PFSK-1 (cell line): ENCODE measurements at regions not wholly inside any gene's neighbourhood (a gene's known extent, or its start where the extent isn't known, plus 50 kb on each side); places are given as distances from the start of the nearest gene placed in this dataset.

Experiments used
- FOXP2 ChIP-seq: optimal IDR thresholded peaks from 2 replicates; pipeline ENCODE3; 2011; ENCODE audit warnings: borderline replicate concordance, control low read depth, inconsistent platforms; ENCODE audit not compliant: insufficient read depth; ENCODE audit errors: extremely low read length, extremely low read depth
- POLR2AphosphoS5 ChIP-seq: IDR thresholded peaks from 2 replicates; pipeline ENCODE4 v1.6.1; 2012; ENCODE audit warnings: low read depth, mild to moderate bottlenecking, control low read depth, low read length, moderate library complexity
- REST ChIP-seq, 2 experiments: IDR thresholded peaks; 2 replicates each; pipeline versions ENCODE4 v1.6.1 to v1.8.0; 2011 to 2012; ENCODE audit warnings: low read depth in 2 of 2, low read length in 2 of 2, control low read depth in 1 of 2, inconsistent platforms in 1 of 2, mild to moderate bottlenecking in 1 of 2, moderate library complexity in 1 of 2; ENCODE audit not compliant: insufficient read depth in 1 of 2
- SIN3A ChIP-seq: IDR thresholded peaks from 2 replicates; pipeline ENCODE4 v1.6.1; 2012; ENCODE audit warnings: mild to moderate bottlenecking, low read length, moderate library complexity, borderline replicate concordance; ENCODE audit not compliant: insufficient read depth
- TAF1 ChIP-seq: IDR thresholded peaks from 2 replicates; pipeline ENCODE4 v1.6.1; 2012; ENCODE audit warnings: low read length, control low read depth, borderline replicate concordance; ENCODE audit not compliant: insufficient read depth

- TF ChIP-seq SIN3A (no peak), FOXP2 (no peak), TAF1 (no peak), POLR2AphosphoS5 (no peak), REST (IDR thresholded peaks at IDR 0.05; ENCODE audit: insufficient read depth in 1 of 2, low read depth in 2 of 2, low read length in 2 of 2) (no peak)
Measured at GRCh38 chr13:81314461-81314860, 973.5 kb upstream of the SPRY2 start.

DNA sequence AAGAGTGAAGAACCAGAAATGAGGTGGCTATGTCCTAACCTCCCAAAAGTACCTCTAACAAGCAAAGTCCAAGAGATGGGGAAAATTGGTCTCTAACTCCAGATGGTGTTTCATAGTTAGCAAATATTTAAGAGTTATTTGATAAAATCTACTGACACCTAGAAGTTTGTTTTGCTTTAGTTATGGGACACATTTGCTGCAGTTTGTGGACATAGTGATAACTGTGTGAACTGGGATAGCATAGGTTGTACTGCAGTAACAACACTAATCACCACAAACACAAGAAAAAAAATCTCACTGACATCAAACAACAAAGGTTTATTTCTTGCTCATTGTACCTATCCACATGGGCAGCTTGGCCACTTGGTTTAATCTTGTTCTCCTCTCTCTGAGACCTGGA is 965.0 kb upstream of the SPRY2 start:
- no peak for TF ChIP-seq SIN3A
- TF ChIP-seq FOXP2 = no peak
- no peak for TF ChIP-seq REST (IDR thresholded peaks at IDR 0.05; ENCODE audit: insufficient read depth in 1 of 2, low read depth in 2 of 2, low read length in 2 of 2)
- no peak for TF ChIP-seq POLR2AphosphoS5
- TF ChIP-seq TAF1 = no peak

- TF ChIP-seq FOXP2 = no peak
- TF ChIP-seq SIN3A = no peak
- no peak for TF ChIP-seq POLR2AphosphoS5
- TF ChIP-seq TAF1 = no peak
- no peak for TF ChIP-seq REST (IDR thresholded peaks at IDR 0.05; ENCODE audit: insufficient read depth in 1 of 2, low read depth in 2 of 2, low read length in 2 of 2)
Measured at GRCh38 chr13:81304121-81304659, 963.3 kb upstream of the SPRY2 start.

- TF ChIP-seq POLR2AphosphoS5 (no peak), REST (IDR thresholded peaks at IDR 0.05; ENCODE audit: insufficient read depth in 1 of 2, low read depth in 2 of 2, low read length in 2 of 2) (no peak), SIN3A (no peak), FOXP2 (no peak), TAF1 (no peak)
Measured at GRCh38 chr13:81302677-81303076, 961.8 kb upstream of the SPRY2 start.

DNA sequence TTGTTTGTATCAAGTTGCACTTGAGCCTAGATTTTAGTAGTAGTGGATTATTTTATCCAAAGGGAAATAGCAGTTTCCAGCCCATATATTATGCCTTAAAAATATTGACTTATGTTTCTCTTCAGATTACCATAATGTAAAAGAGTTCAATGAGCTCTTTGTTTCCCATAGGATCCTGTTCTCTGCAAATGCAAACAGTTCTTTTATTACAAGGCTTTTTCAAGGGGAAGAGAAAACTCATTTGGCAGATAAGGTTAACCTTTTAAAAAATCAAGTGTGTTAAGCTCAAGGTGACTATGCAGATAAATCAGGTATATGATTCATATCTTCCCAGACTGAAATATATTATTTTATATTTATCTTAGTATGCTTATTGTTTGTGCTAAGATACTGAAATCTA is 961.2 kb upstream of the SPRY2 start:
- TF ChIP-seq FOXP2 (no peak), REST (IDR thresholded peaks at IDR 0.05; ENCODE audit: insufficient read depth in 1 of 2, low read depth in 2 of 2, low read length in 2 of 2) (no peak), POLR2AphosphoS5 (no peak), SIN3A (no peak), TAF1 (no peak)
